WTC11 (cell line): ENCODE measurements at regions not wholly inside any gene's neighbourhood (a gene's known extent, or its start where the extent isn't known, plus 50 kb on each side); places are given as distances from the start of the nearest gene placed in this dataset.

Source experiments
- ATAC-seq: fragments of 200-7000 bp; cut with Tn5 transposase; 2 replicates; pipeline ENCODE4 v1.10.0; 2021; ENCODE audit warnings: mild to moderate bottlenecking, moderate library complexity
- CTCF ChIA-PET: fragments of 300-600 bp; sonication (Branson Sonifier 250); formaldehyde crosslinking; loops from one replicate; lab custom pipeline; 2021; ENCODE audit warnings: antibody characterized with exemption; lab: Charles Lee
- POLR2A ChIA-PET: fragments of 350-600 bp; sonication (Branson Sonifier 250); formaldehyde crosslinking; loops from one replicate; lab custom pipeline; 2021; ENCODE audit warnings: antibody characterized with exemption; lab: Charles Lee
- DNase-seq: peaks from one replicate; pipeline ENCODE4 v3.0.0; 2021; ENCODE audit warnings: low spot score
- H3K27ac Mint-ChIP-seq: 2 replicates; pipeline ENCODE4 v1.8.0; 2021; ENCODE audit warnings: mixed read lengths
- H3K27me3 Mint-ChIP-seq: 2 replicates; pipeline ENCODE4 v1.8.0; 2021; ENCODE audit warnings: low read depth, mild to moderate bottlenecking, moderate library complexity, mixed read lengths
- H3K36me3 Mint-ChIP-seq: 2 replicates; pipeline ENCODE4 v1.8.0; 2021; ENCODE audit warnings: mixed read lengths
- H3K4me1 Mint-ChIP-seq: 2 replicates; pipeline ENCODE4 v1.8.0; 2022; ENCODE audit warnings: mixed read lengths
- H3K4me3 Mint-ChIP-seq: 2 replicates; pipeline ENCODE4 v1.8.0; 2021; ENCODE audit warnings: mild to moderate bottlenecking, moderate library complexity, mixed read lengths
- H3K9me3 Mint-ChIP-seq: 2 replicates; pipeline ENCODE4 v1.8.0; 2021; ENCODE audit warnings: mixed read lengths
- ARID4B ChIP-seq: sonication (generic); formaldehyde crosslinking; IDR thresholded peaks from 2 replicates; pipeline ENCODE4 v1.8.0; 2023; ENCODE audit warnings: missing genetic modification reagents, mild to moderate bottlenecking, borderline replicate concordance
- E2F4 ChIP-seq: sonication (generic); formaldehyde crosslinking; IDR thresholded peaks from 2 replicates; pipeline ENCODE4 v1.8.1; 2022; ENCODE audit warnings: low read depth, mild to moderate bottlenecking, moderate library complexity, missing genetic modification reagents, borderline replicate concordance
- ELF4 ChIP-seq: sonication (generic); formaldehyde crosslinking; IDR thresholded peaks from 2 replicates; pipeline ENCODE4 v1.8.1; 2022; ENCODE audit warnings: low read depth, mild to moderate bottlenecking, moderate library complexity, missing genetic modification reagents
- ESRRA ChIP-seq: sonication (generic); formaldehyde crosslinking; IDR thresholded peaks from 2 replicates; pipeline ENCODE4 v1.8.1; 2022; ENCODE audit warnings: mild to moderate bottlenecking, missing genetic modification reagents, borderline replicate concordance
- HMGA2 ChIP-seq: fragments of 250-450 bp; sonication (Bioruptor Pico); IDR thresholded peaks from 2 replicates; pipeline ENCODE4 v1.4.0; 2021; ENCODE audit warnings: mild to moderate bottlenecking, moderate library complexity
- NR1H2 ChIP-seq: sonication (generic); formaldehyde crosslinking; IDR thresholded peaks from 2 replicates; pipeline ENCODE4 v1.9.0; 2021; ENCODE audit warnings: mild to moderate bottlenecking, moderate library complexity, missing genetic modification reagents
- RORB ChIP-seq: fragments of 250-450 bp; sonication (Bioruptor Pico); IDR thresholded peaks from 2 replicates; pipeline ENCODE4 v1.9.0; 2021; ENCODE audit warnings: mild to moderate bottlenecking
- SP1 ChIP-seq: sonication (generic); formaldehyde crosslinking; conservative IDR thresholded peaks from 2 replicates; pipeline ENCODE4 v1.8.1; 2022; ENCODE audit warnings: missing genetic modification reagents
- STAT6 ChIP-seq: sonication (generic); formaldehyde crosslinking; conservative IDR thresholded peaks from 2 replicates; pipeline ENCODE4 v1.8.1; 2023; ENCODE audit warnings: mild to moderate bottlenecking, low read depth, missing genetic modification reagents, moderate library complexity
- USF2 ChIP-seq: sonication (generic); formaldehyde crosslinking; IDR thresholded peaks from 2 replicates; pipeline ENCODE4 v1.8.1; 2023; ENCODE audit warnings: mild to moderate bottlenecking, missing genetic modification reagents, moderate library complexity
- ZBTB43 ChIP-seq: sonication (generic); formaldehyde crosslinking; IDR thresholded peaks from 2 replicates; pipeline ENCODE4 v1.8.1; 2023; ENCODE audit warnings: mild to moderate bottlenecking, missing genetic modification reagents
- ZNF263 ChIP-seq: sonication (generic); formaldehyde crosslinking; IDR thresholded peaks from 2 replicates; pipeline ENCODE4 v1.8.1; 2022; ENCODE audit warnings: low read depth, mild to moderate bottlenecking, moderate library complexity, missing genetic modification reagents

- peaks cover 22% of the 10 kb centered on the region for H3K4me1 Mint-ChIP-seq
- ATAC-seq (no peak), DNase-seq (no peak)
- no peaks in the 10 kb centered on the region for H3K27me3 Mint-ChIP-seq
- no peaks in the 10 kb centered on the region for H3K36me3 Mint-ChIP-seq
- no peaks in the 10 kb centered on the region for H3K9me3 Mint-ChIP-seq
- ChIA-PET CTCF (no interaction called here), POLR2A (no interaction called here)
- H3K27ac Mint-ChIP-seq = no peak overlapping the region
- H3K4me3 Mint-ChIP-seq = no peak overlapping the region
- TF ChIP-seq NR1H2 (CRISPR knock-in tag) (no peak), E2F4 (CRISPR knock-in tag) (no peak)
Measured at GRCh38 chr1:199121047-199121446, 482.2 kb downstream of the PTPRC start.

GRCh38 chr1:199122085-199122484, 483.2 kb downstream of the PTPRC start:
- Mint-ChIP-seq H3K4me3 (no peak overlapping the region), H3K36me3 (no peaks in the 10 kb centered on the region), H3K9me3 (no peaks in the 10 kb centered on the region), H3K27me3 (no peaks in the 10 kb centered on the region), H3K27ac (no peak overlapping the region), H3K4me1 (peaks cover 12% of the 10 kb centered on the region)
- ATAC-seq (no peak), DNase-seq (no peak)
- POLR2A ChIA-PET = no interaction called here
- TF ChIP-seq HMGA2 (CRISPR knock-in tag) (peak; percentile 97), SP1 (CRISPR knock-in tag) (no peak), USF2 (no peak)
- CTCF ChIA-PET = no interaction called here

GRCh38 chr1:199122532-199123311, 483.9 kb downstream of the PTPRC start:
- CTCF ChIA-PET = interaction anchor here (2.0 kb wide), 1 partner anchor 9 kb away, joined by 6 read pairs; no protein-coding TSS in a partner anchor
- Mint-ChIP-seq H3K27me3 (no peaks in the 10 kb centered on the region), H3K9me3 (no peaks in the 10 kb centered on the region), H3K36me3 (no peaks in the 10 kb centered on the region), H3K27ac (no peak overlapping the region), H3K4me1 (peaks cover 8% of the 10 kb centered on the region), H3K4me3 (no peak overlapping the region)
- TF ChIP-seq ZNF263 (CRISPR knock-in tag) (no peak), ZBTB43 (CRISPR knock-in tag) (no peak), ELF4 (CRISPR knock-in tag) (no peak), ESRRA (no peak), RORB (no peak), STAT6 (CRISPR knock-in tag) (no peak), ARID4B (no peak)
- POLR2A ChIA-PET = interaction anchor here (0.6 kb wide), 1 partner anchor 286 kb away, joined by 3 read pairs; no protein-coding TSS in a partner anchor
- ATAC-seq = no peak
- no peak for DNase-seq
